HG03060 (cell line): ENCODE measurements at regions not wholly inside any gene's neighbourhood (a gene's known extent, or its start where the extent isn't known, plus 50 kb on each side); places are given as distances from the start of the nearest gene placed in this dataset.
A peak's percentile ranks its signal among the peaks of the same experiment; 100 is the strongest.

ENCODE experiments used
- ATAC-seq: cut with Tn5 transposase; IDR thresholded peaks from one replicate; pipeline ENCODE4 v1.9.1; 2021; ENCODE audit warnings: low read depth, moderate number of reproducible peaks; ENCODE audit not compliant: unreplicated experiment

GRCh38 chr5:8314965-8315364 lies 446.0 kb downstream of the MTRR start:
- no peak for ATAC-seq

- no peak for ATAC-seq
Measured at GRCh38 chr5:8316608-8317280, 447.8 kb downstream of the MTRR start.

- ATAC-seq = no peak
Measured at GRCh38 chr5:8317335-8317734, 448.4 kb downstream of the MTRR start.

DNA sequence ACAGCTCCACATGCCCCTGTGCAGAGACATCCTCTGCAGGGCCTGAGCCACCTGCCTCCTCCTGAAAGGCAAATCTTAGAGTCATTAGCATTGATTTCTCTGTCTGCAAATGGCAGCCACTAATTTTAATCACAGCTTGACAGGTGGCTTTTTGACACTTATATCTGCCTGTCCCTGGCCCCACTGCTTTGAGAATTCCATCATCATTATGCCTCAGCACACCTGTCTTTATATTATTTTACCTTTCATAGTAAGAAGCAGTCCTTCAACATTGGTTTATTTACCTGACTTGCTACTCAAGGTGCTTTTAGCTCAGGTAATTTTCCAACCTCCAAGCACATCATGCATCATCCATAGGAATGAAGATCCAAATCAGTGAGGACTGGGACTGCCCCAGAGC lies 451.3 kb downstream of the MTRR start:
- ATAC-seq = no peak

DNA sequence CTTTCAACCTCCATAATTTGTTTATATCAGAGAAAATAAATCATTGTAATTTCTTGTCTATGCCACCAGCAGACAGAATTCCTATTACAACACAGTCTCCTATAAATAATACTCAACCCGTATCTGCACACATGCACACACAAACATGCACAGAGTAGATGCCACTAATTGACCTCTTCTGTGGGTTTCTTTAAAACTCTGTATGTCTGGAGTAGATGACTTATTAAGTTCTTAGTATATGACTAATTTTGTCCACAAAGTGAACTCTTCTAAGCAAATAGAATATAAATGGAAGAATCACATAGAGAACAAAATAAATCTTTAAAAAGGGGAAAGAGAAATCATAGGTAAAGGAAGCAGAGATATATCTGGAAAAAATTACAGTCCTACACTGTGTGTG lies 452.3 kb downstream of the MTRR start:
- no peak for ATAC-seq

DNA sequence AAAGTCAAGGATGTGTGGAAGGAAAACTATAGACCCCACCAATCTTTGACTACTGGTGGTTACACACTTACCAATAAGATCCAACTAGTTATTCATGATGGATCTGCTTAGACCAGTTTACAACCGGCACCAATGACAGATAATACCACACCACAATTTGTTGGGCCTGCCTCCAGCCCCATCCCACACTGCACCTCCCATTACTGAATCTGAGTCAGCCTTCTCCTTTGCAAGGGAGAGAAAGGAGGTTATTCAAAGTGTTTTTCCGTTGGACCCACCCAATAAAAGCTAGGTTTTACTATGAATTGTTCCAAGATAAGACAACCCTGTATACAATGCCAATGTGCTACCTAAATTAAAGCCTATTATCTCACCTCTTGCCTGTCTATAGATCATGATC lies 453.5 kb downstream of the MTRR start:
- ATAC-seq = no peak

- ATAC-seq = no peak
Measured at GRCh38 chr5:8327016-8327415, 458.1 kb downstream of the MTRR start.

DNA sequence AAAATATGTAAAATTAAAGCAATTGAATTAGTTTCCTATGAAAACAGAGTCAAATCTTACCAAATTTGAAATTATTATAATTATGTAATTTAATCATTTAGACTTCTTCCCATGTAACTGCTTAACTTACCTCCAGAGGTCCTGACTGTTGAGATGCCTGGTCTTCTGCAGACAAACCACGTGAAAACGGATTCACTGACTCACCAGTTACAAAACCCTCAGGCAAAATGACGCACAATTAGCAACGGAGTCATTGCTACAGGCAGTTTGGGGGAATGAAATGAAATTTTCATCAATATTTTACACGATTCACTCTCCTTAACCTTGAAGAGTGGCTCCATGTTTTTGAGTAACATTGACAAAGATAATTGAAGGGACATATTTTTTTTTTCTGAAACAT lies 460.8 kb downstream of the MTRR start:
- ATAC-seq = no peak

DNA sequence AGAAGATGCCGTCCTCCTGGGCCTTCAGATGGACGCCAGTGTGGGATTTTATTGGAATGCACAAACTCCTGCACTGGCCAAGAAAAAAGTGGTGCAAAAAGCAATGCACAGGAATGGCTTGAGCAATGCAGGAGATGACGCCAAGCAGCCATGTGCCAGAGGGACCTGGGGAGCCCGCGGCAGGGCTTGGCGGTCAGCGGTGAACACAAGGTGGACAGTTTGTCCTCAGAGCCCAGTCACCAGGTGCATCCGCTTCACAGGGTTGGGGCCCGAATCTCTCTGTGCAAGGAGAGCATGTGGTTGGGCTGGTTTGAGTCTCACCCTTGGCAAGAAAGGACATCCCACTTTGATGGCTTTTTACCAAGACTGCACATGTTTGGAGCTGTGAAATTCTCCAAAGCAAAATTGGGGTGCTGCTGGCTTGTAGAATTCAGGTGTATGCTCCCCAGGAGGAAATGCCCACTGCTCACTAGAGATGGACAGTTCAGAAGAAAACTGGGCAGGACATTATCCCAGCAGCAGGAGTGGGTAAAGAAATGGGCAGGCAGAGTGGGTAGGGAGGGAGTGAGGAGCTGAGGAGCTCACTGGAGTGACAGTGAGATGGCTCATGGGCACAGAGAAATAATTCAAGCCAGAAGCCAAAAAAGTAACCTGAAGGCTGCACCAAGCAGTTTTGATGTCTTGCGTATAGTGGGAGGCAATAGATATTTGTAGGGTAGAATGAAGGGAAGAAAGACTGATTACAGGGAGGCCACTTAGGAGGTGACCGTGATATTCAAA lies 463.9 kb downstream of the MTRR start:
- no peak for ATAC-seq

- ATAC-seq = no peak
Measured at GRCh38 chr5:8333485-8333884, 464.5 kb downstream of the MTRR start.

DNA sequence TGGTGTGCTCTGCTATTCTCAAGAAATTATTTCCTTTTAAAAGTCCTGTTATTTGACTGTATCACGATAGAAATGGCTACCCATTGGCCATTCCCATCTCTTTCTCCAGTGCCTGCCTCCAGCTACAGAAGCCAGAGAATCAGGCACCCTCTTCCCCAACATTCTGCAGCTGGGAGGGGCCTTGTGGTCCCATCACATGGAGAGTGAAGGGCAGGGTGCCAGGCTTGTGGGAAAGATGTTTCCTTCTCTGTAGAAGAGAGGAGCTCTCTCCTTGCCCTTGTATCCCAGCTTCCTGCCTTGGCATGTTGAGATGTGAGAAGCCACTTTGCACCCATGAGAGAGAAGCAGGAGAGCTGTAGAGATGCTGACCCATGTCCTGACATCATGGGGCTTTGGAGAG lies 465.0 kb downstream of the MTRR start:
- ATAC-seq = no peak

DNA sequence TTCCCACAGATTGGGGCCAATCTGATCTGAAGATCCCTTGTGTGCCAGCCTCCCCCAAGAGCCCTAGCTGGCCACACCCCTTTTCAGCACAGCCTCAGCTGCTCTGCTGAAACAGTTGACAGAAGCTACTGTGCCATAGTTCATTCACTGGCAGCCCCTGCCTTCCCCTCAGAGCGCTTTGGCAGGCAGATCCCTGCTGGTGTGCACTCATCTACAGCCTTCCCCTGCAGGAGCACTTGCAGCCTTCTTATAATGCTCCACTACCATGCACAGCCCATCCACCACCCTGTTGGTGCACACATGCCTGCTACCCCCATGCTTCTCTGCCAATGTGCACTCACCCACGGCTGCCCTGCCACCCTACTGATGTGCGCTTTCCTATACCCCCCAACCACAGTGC lies 471.3 kb downstream of the MTRR start:
- ATAC-seq = no peak

DNA sequence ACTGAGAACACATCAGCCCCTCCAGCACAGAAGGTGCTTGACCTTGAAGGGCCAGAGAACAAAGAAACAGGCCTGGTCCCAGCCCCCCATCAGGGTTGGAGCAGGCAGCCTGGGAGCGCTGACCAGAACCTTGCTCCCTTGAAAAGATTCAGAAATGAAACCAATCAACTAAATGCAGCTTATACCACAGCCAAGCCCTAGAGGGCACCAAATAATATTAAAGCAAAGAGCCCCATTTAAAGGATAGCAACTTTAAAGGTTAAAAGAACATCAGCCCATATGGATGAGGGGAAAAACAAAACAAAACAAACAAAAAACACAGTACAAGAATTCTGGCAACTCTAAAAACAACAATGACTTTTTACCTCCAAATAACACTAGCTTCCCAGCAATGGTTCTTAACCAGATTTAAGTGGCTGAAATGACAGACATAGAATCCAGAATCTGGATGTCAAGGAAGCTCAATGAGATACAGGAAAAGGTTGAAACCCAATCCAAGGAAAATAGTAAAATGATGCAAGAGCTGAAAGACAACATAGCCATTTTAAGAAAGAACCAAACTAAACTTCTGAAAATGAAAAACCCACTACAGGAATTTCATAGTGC lies 471.9 kb downstream of the MTRR start:
- no peak for ATAC-seq

DNA sequence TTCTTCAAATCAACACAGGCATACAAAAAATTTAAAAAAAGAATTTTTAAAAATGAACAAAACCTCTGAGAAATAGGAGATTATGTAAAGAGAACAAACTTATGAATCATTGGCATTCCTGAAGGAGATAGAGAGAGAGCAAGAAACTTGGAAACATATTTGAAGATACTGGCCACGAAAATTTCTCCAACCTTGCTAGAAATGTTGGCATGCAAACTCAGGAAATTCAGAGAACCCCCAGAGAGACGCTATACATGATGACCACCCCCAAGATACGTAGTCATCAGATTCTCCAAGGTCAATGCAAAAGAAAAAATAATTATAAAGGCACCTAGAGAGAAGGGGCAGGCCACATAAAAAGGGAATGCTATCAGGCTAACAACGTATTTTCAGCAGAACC lies 472.5 kb downstream of the MTRR start:
- ATAC-seq = no peak

- ATAC-seq = no peak
Measured at GRCh38 chr5:8347984-8348383, 479.0 kb downstream of the MTRR start.

DNA sequence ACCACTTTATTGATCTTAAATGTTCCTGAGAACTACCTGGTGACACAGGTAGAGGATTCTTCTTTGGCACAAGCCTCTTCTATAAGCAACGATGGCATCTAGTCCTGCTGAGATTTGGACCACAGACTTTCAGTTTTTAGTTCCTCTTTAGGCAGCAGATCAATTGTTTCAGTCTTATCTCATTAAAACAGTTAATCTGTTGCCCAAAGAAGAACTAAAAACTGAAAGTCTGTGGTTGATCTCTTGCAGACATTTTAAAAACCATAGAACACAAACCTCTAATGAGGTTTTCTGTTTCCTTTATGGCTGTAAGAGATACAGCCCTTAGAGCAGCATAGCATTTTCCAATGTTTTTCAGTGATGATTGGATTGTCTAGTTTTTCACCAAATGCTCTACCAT lies 480.9 kb downstream of the MTRR start:
- peak; percentile 95 for ATAC-seq

- no peak for ATAC-seq
Measured at GRCh38 chr5:8350644-8351339, 481.8 kb downstream of the MTRR start.

GRCh38 chr5:8355981-8356380 lies 487.0 kb downstream of the MTRR start:
- no peak for ATAC-seq

DNA sequence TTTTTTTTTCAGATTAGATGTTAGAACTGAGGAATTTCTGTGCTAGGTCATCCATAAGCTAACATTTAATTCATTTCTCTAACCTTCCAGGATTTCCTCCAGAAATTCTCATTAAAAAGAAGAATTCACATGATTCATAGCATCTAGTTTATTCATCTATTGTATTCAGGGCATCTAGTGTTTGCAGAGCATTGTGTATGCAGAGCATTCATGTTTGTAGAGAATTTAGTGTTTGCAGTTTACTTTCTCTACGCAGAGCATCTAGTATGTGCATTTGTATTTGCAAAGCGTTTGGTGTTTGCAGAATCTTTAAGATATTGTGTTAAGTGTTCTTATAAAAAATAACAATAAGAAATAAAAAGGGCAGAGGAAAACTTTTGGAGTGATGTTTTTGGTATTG lies 491.1 kb downstream of the MTRR start:
- ATAC-seq = no peak

DNA sequence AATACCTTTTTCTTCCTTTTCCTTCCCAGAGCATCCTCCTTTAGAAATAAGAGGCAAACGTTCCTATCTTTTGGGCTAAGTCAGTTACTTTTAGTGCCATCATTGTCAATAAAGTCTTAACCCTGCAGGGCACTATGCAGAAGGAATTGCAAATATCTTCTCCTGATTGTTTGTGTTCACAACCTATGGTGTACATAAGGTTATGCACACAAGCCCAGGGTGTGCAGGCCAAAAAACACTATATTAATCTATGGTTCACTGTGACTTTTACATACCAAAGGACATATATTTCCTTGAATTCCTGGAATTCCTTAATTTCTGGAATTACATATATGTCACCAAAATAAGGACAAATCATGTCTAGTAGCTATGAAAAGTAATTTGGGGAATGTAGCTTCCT lies 493.5 kb downstream of the MTRR start:
- ATAC-seq = no peak

- ATAC-seq = no peak
Measured at GRCh38 chr5:8363138-8363537, 494.2 kb downstream of the MTRR start.
